Upper lobe of left lung (tissue), 4 donors: ENCODE measurements at regions not wholly inside any gene's neighbourhood (a gene's known extent, or its start where the extent isn't known, plus 50 kb on each side); places are given as distances from the start of the nearest gene placed in this dataset.

Source experiments
- CTCF ChIP-seq, 6 experiments: fragments of 450-650 bp in 4 of 6; fragments of 200-600 bp in 2 of 6; sonication (generic) in 2 of 6; IDR thresholded peaks; one replicate each; pipeline ENCODE4 v1.5.1; 2016 to 2019; ENCODE audit warnings: antibody characterized with exemption in 6 of 6
- POLR2A ChIP-seq, 4 donors: fragments of 450-650 bp; IDR thresholded peaks; one replicate each; pipeline ENCODE4 v1.5.1; 2016 to 2017; ENCODE audit warnings: antibody characterized with exemption in 4 of 4, mild to moderate bottlenecking in 2 of 4
- POLR2AphosphoS5 ChIP-seq, 2 donors: sonication (generic); formaldehyde crosslinking; IDR thresholded peaks; one replicate each; pipeline ENCODE4 v1.5.1; 2017; ENCODE audit warnings: antibody characterized with exemption in 2 of 2

GRCh38 chr5:154593071-154593470, 115.0 kb upstream of the HAND1 start:
- no peak for TF ChIP-seq POLR2AphosphoS5 (IDR thresholded peaks at IDR 0.05)
- no peak for TF ChIP-seq POLR2A (IDR thresholded peaks at IDR 0.05)
- TF ChIP-seq CTCF (IDR thresholded peaks at IDR 0.05), result no peak
